Stimulated activated naive B cell treated with anti-CD40 and anti-IgM and Interleukin-4, amounts not matched to agents 10 μg/mL and 1 μg/mL and 100 μg/mL, for 72 hours (primary cell): ENCODE measurements at regions not wholly inside any gene's neighbourhood (a gene's known extent, or its start where the extent isn't known, plus 50 kb on each side); places are given as distances from the start of the nearest gene placed in this dataset.

Experiments used
- ATAC-seq, 2 donors: fragments of 150-1000 bp; cut with Tn5 transposase; replicated peaks; 2 replicates each; pipeline ENCODE4 v1.10.0; 2021; ENCODE audit warnings: moderate library complexity in 1 of 2
- DNase-seq: peaks from one replicate; pipeline ENCODE4 v3.0.0; 2021
- H3K27ac Mint-ChIP-seq: one replicate; pipeline ENCODE4 v1.8.0; 2022; ENCODE audit warnings: mild to moderate bottlenecking, mixed read lengths
- H3K27me3 Mint-ChIP-seq, 2 donors: one replicate each; pipeline ENCODE4 v1.8.0; 2022; ENCODE audit warnings: mixed read lengths in 2 of 2
- H3K36me3 Mint-ChIP-seq, 2 donors: one replicate each; pipeline ENCODE4 v1.8.0; 2022; ENCODE audit warnings: mixed read lengths in 2 of 2, mild to moderate bottlenecking in 1 of 2
- H3K4me1 Mint-ChIP-seq, 2 donors: one replicate each; pipeline ENCODE4 v1.8.0; 2022; ENCODE audit warnings: mixed read lengths in 2 of 2, mild to moderate bottlenecking in 1 of 2
- H3K4me3 Mint-ChIP-seq, 2 donors: one replicate each; pipeline ENCODE4 v1.8.0; 2022; ENCODE audit warnings: mild to moderate bottlenecking in 2 of 2, mixed read lengths in 2 of 2, moderate library complexity in 1 of 2
- H3K9me3 Mint-ChIP-seq, 2 donors: one replicate each; pipeline ENCODE4 v1.8.0; 2022; ENCODE audit warnings: mixed read lengths in 2 of 2, mild to moderate bottlenecking in 1 of 2

GRCh38 chr16:9594047-9594446 is 502.6 kb downstream of the HAPSTR1 start:
- Mint-ChIP-seq H3K4me3 (no peak overlapping the region), H3K27ac (no peak overlapping the region), H3K4me1 (no peaks in the 10 kb centered on the region), H3K27me3 (peaks cover 4 to 6% of the 10 kb centered on the region in 2 donors), H3K9me3 (peaks cover 4% of the 10 kb centered on the region in 2 donors), H3K36me3 (no peaks in the 10 kb centered on the region)
- DNase-seq = no peak
- no peak for ATAC-seq

- ATAC-seq (no peak), DNase-seq (no peak)
- Mint-ChIP-seq H3K27me3 (peaks cover 4 to 6% of the 10 kb centered on the region in 2 donors), H3K9me3 (peaks cover 4% of the 10 kb centered on the region in 2 donors), H3K4me3 (no peak overlapping the region), H3K36me3 (no peaks in the 10 kb centered on the region), H3K27ac (no peak overlapping the region), H3K4me1 (no peaks in the 10 kb centered on the region)
Observed at GRCh38 chr16:9594946-9595345, 503.5 kb downstream of the HAPSTR1 start.

GRCh38 chr16:9595393-9595792 is 503.9 kb downstream of the HAPSTR1 start:
- H3K27ac Mint-ChIP-seq = no peak overlapping the region
- H3K4me1 Mint-ChIP-seq = no peaks in the 10 kb centered on the region
- ATAC-seq (no peak), DNase-seq (no peak)
- peaks cover 4 to 6% of the 10 kb centered on the region in 2 donors for H3K27me3 Mint-ChIP-seq
- peaks cover under 1% of the 10 kb centered on the region in 2 donors for H3K9me3 Mint-ChIP-seq
- H3K4me3 Mint-ChIP-seq = no peak overlapping the region
- no peaks in the 10 kb centered on the region for H3K36me3 Mint-ChIP-seq

GRCh38 chr16:9596788-9597187 is 505.3 kb downstream of the HAPSTR1 start:
- no peak overlapping the region for H3K4me3 Mint-ChIP-seq
- H3K27ac Mint-ChIP-seq = no peak overlapping the region
- ATAC-seq (no peak), DNase-seq (no peak)
- no peaks in the 10 kb centered on the region for H3K36me3 Mint-ChIP-seq
- H3K27me3 Mint-ChIP-seq = peaks cover 4 to 6% of the 10 kb centered on the region in 2 donors
- no peaks in the 10 kb centered on the region for H3K4me1 Mint-ChIP-seq
- no peaks in the 10 kb centered on the region for H3K9me3 Mint-ChIP-seq

- Mint-ChIP-seq H3K4me1 (no peaks in the 10 kb centered on the region), H3K27me3 (peaks cover 0 to 4% of the 10 kb centered on the region in 2 donors), H3K4me3 (no peak overlapping the region), H3K9me3 (no peaks in the 10 kb centered on the region), H3K27ac (no peak overlapping the region), H3K36me3 (no peaks in the 10 kb centered on the region)
- DNase-seq = no peak
- ATAC-seq = no peak
Observed at GRCh38 chr16:9597967-9598730, 506.7 kb downstream of the HAPSTR1 start.

- Mint-ChIP-seq H3K9me3 (no peaks in the 10 kb centered on the region), H3K27ac (no peak overlapping the region), H3K27me3 (peaks cover 1 to 4% of the 10 kb centered on the region in 2 donors), H3K4me3 (no peak overlapping the region), H3K4me1 (no peaks in the 10 kb centered on the region), H3K36me3 (no peaks in the 10 kb centered on the region)
- ATAC-seq = no peak
- no peak for DNase-seq
Observed at GRCh38 chr16:9598731-9599083, 507.3 kb downstream of the HAPSTR1 start.

- H3K36me3 Mint-ChIP-seq = no peaks in the 10 kb centered on the region
- DNase-seq = no peak
- no peak for ATAC-seq
- H3K27me3 Mint-ChIP-seq = peaks cover 4 to 6% of the 10 kb centered on the region in 2 donors
- no peak overlapping the region for H3K4me3 Mint-ChIP-seq
- H3K27ac Mint-ChIP-seq = no peak overlapping the region
- H3K4me1 Mint-ChIP-seq = no peaks in the 10 kb centered on the region
- H3K9me3 Mint-ChIP-seq = no peaks in the 10 kb centered on the region
Observed at GRCh38 chr16:9599415-9600120, 508.1 kb downstream of the HAPSTR1 start.

- no peak overlapping the region for H3K27ac Mint-ChIP-seq
- H3K9me3 Mint-ChIP-seq = no peaks in the 10 kb centered on the region
- no peaks in the 10 kb centered on the region for H3K4me1 Mint-ChIP-seq
- DNase-seq = no peak
- ATAC-seq = no peak
- peaks cover 4 to 12% of the 10 kb centered on the region in 2 donors for H3K27me3 Mint-ChIP-seq
- H3K4me3 Mint-ChIP-seq = no peak overlapping the region
- no peaks in the 10 kb centered on the region for H3K36me3 Mint-ChIP-seq
Observed at GRCh38 chr16:9602189-9602588, 510.7 kb downstream of the HAPSTR1 start.

GRCh38 chr16:9603316-9603715 is 511.9 kb downstream of the HAPSTR1 start:
- no peak overlapping the region for H3K27ac Mint-ChIP-seq
- ATAC-seq = no peak

GRCh38 chr16:9607515-9608230 is 516.2 kb downstream of the HAPSTR1 start:
- no peaks in the 10 kb centered on the region for H3K36me3 Mint-ChIP-seq
- no peaks in the 10 kb centered on the region for H3K9me3 Mint-ChIP-seq
- peaks cover 4 to 18% of the 10 kb centered on the region in 2 donors for H3K27me3 Mint-ChIP-seq
- no peak overlapping the region for H3K27ac Mint-ChIP-seq
- no peak overlapping the region for H3K4me3 Mint-ChIP-seq
- ATAC-seq (no peak), DNase-seq (no peak)
- no peaks in the 10 kb centered on the region for H3K4me1 Mint-ChIP-seq

More at GRCh38 chr16:9603316-9603715, 511.9 kb downstream of the HAPSTR1 start:
- no peak overlapping the region for H3K4me3 Mint-ChIP-seq
- H3K36me3 Mint-ChIP-seq = no peaks in the 10 kb centered on the region
- no peaks in the 10 kb centered on the region for H3K4me1 Mint-ChIP-seq
- no peaks in the 10 kb centered on the region for H3K9me3 Mint-ChIP-seq
- DNase-seq = no peak
- peaks cover 4 to 17% of the 10 kb centered on the region in 2 donors for H3K27me3 Mint-ChIP-seq

GRCh38 chr16:9610727-9611126 is 519.3 kb downstream of the HAPSTR1 start:
- no peaks in the 10 kb centered on the region for H3K36me3 Mint-ChIP-seq
- no peak overlapping the region for H3K27ac Mint-ChIP-seq
- H3K27me3 Mint-ChIP-seq = peaks cover 0 to 6% of the 10 kb centered on the region in 2 donors
- ATAC-seq (no peak), DNase-seq (no peak)
- no peaks in the 10 kb centered on the region for H3K9me3 Mint-ChIP-seq
- no peak overlapping the region for H3K4me3 Mint-ChIP-seq
- no peaks in the 10 kb centered on the region for H3K4me1 Mint-ChIP-seq

GRCh38 chr16:9612267-9612666 is 520.8 kb downstream of the HAPSTR1 start:
- no peak for DNase-seq

GRCh38 chr16:9614389-9614788 is 522.9 kb downstream of the HAPSTR1 start:
- Mint-ChIP-seq H3K27ac (no peak overlapping the region), H3K27me3 (peaks cover 0 to 3% of the 10 kb centered on the region in 2 donors), H3K9me3 (peaks cover 0 to 2% of the 10 kb centered on the region in 2 donors), H3K36me3 (no peaks in the 10 kb centered on the region), H3K4me1 (no peaks in the 10 kb centered on the region), H3K4me3 (no peak overlapping the region)
- ATAC-seq (no peak), DNase-seq (no peak)

More at GRCh38 chr16:9612267-9612666, 520.8 kb downstream of the HAPSTR1 start:
- no peaks in the 10 kb centered on the region for H3K4me1 Mint-ChIP-seq
- no peak for ATAC-seq
- H3K4me3 Mint-ChIP-seq = no peak overlapping the region
- H3K27me3 Mint-ChIP-seq = peaks cover 0 to 6% of the 10 kb centered on the region in 2 donors
- no peaks in the 10 kb centered on the region for H3K36me3 Mint-ChIP-seq
- H3K9me3 Mint-ChIP-seq = no peaks in the 10 kb centered on the region
- H3K27ac Mint-ChIP-seq = no peak overlapping the region

GRCh38 chr16:9622268-9622667 is 530.8 kb downstream of the HAPSTR1 start:
- no peaks in the 10 kb centered on the region for H3K36me3 Mint-ChIP-seq
- no peak overlapping the region for H3K27ac Mint-ChIP-seq
- peaks cover 0 to 4% of the 10 kb centered on the region in 2 donors for H3K9me3 Mint-ChIP-seq
- DNase-seq = no peak
- no peak overlapping the region for H3K4me3 Mint-ChIP-seq
- no peaks in the 10 kb centered on the region for H3K4me1 Mint-ChIP-seq
- ATAC-seq = no peak
- H3K27me3 Mint-ChIP-seq = peaks cover 4 to 15% of the 10 kb centered on the region in 2 donors
